ENCODE measurements at regions not wholly inside any gene's neighbourhood (a gene's known extent, or its start where the extent isn't known, plus 50 kb on each side); places are given as distances from the start of the nearest gene placed in this dataset.

GRCh38 chr3:157844216-157844615, 262.0 kb downstream of the SHOX2 start:
- TF ChIP-seq CTCF (conservative IDR thresholded peaks at IDR 0.05; ENCODE audit: low read depth, low read length), result no peak
- DNase-seq (ENCODE audit: low read depth), result no peak
- H3K4me3 ChIP-seq (ENCODE audit: low read depth, low read length), result no peak overlapping the region

DNA sequence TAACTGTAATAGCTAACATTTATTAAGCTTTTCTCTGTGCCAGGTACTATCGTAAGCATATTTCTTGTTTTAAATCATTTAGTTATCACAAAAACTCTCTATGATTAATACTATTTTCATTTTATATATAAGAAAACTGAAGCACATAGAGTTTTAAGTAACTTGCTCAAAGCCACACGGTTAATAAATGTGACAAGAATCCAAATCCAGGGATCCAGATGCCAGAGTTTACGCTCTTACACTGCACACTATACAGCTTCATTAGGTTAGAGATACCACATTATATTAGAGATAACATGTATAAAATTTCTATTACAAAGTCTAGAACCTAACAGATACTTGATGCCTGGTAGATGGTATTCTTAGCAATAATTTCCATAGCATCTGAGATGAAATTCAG, 265.2 kb downstream of the SHOX2 start:
- no peak for DNase-seq (ENCODE audit: low read depth)
- H3K4me3 ChIP-seq (ENCODE audit: low read depth, low read length), result no peak overlapping the region
- TF ChIP-seq CTCF (conservative IDR thresholded peaks at IDR 0.05; ENCODE audit: low read depth, low read length), result no peak

GRCh38 chr3:157840564-157840963, 265.7 kb downstream of the SHOX2 start:
- H3K4me3 ChIP-seq (ENCODE audit: low read depth, low read length), result no peak overlapping the region
- no peak for DNase-seq (ENCODE audit: low read depth)
- TF ChIP-seq CTCF (conservative IDR thresholded peaks at IDR 0.05; ENCODE audit: low read depth, low read length), result no peak

GRCh38 chr3:157838457-157838856, 267.8 kb downstream of the SHOX2 start:
- H3K4me3 ChIP-seq (ENCODE audit: low read depth, low read length), result no peak overlapping the region
- no peak for DNase-seq (ENCODE audit: low read depth)
- no peak for TF ChIP-seq CTCF (conservative IDR thresholded peaks at IDR 0.05; ENCODE audit: low read depth, low read length)

DNA sequence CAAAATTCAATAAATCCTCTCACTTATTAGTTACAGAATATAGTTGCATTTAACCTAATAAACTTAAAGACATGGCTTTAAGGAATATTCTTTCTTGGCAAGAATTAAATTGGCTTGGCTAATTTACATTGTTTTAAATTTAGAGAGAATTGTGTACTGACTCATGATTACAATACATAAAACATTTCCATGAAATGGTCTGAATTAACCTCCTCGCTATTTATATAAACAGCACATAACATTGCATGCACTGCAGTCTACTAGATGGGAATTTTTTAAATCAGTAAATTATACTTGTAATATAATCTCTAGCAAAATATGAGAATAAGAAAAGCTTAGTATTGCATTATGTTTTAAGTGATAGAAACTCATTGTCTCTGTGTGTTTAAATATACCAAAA, 268.9 kb downstream of the SHOX2 start:
- no peak for TF ChIP-seq CTCF (conservative IDR thresholded peaks at IDR 0.05; ENCODE audit: low read depth, low read length)
- no peak overlapping the region for H3K4me3 ChIP-seq (ENCODE audit: low read depth, low read length)
- no peak for DNase-seq (ENCODE audit: low read depth)

DNA sequence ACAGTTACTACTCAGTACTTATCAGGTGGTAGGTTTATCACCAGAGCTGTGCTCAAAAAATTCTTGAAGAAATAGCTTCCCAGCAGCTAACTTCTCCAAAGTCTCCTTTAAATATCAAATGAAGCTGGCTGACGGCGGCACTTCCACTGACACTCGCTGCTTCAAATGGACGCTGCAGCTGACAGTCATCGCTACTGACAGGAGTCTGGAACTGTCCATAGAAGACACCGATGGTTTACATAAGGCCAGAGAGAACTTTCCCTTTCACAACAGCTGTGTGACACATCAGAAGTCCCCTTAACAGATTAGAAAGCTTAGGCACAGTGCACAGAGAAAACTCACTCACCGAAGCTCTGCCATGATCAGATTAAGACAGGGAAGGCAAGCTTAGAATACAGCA, 270.2 kb downstream of the SHOX2 start:
- H3K4me3 ChIP-seq (ENCODE audit: low read depth, low read length), result no peak overlapping the region
- no peak for TF ChIP-seq CTCF (conservative IDR thresholded peaks at IDR 0.05; ENCODE audit: low read depth, low read length)
- no peak for DNase-seq (ENCODE audit: low read depth)

GRCh38 chr3:157832588-157832987, 273.6 kb downstream of the SHOX2 start:
- no peak for TF ChIP-seq CTCF (conservative IDR thresholded peaks at IDR 0.05; ENCODE audit: low read depth, low read length)
- no peak overlapping the region for H3K4me3 ChIP-seq (ENCODE audit: low read depth, low read length)
- no peak for DNase-seq (ENCODE audit: low read depth)
